GM23338 (cell line): ENCODE measurements at regions not wholly inside any gene's neighbourhood (a gene's known extent, or its start where the extent isn't known, plus 50 kb on each side); places are given as distances from the start of the nearest gene placed in this dataset.

Experiments used
- CREB1 ChIP-seq: fragments of 250-450 bp; sonication (Bioruptor Pico); IDR thresholded peaks from 2 replicates; pipeline ENCODE4 v1.5.0; 2020; ENCODE audit warnings: low read depth, mild to moderate bottlenecking, moderate library complexity
- EZH2 ChIP-seq: fragments of 200-600 bp; sonication (generic); IDR thresholded peaks from one replicate; pipeline ENCODE4 v1.8.0; 2017; ENCODE audit warnings: antibody characterized with exemption, mild to moderate bottlenecking, low read depth; ENCODE audit not compliant: unreplicated experiment
- EZH2phosphoT487 ChIP-seq: fragments of 200-600 bp; sonication (generic); IDR thresholded peaks from one replicate; pipeline ENCODE4 v1.8.1; 2018; ENCODE audit warnings: antibody characterized with exemption; ENCODE audit not compliant: unreplicated experiment
- JUNB ChIP-seq: IDR thresholded peaks from one replicate; pipeline ENCODE4 v1.6.1; 2016; ENCODE audit warnings: antibody characterized with exemption; ENCODE audit not compliant: unreplicated experiment
- NANOG ChIP-seq: IDR thresholded peaks from 2 replicates; pipeline ENCODE4 v1.6.1; 2016; ENCODE audit warnings: antibody characterized with exemption, borderline replicate concordance
- POLR2AphosphoS5 ChIP-seq: IDR thresholded peaks from 2 replicates; pipeline ENCODE4 v1.6.1; 2016; ENCODE audit warnings: antibody characterized with exemption, low read depth
- STAT1 ChIP-seq: IDR thresholded peaks from one replicate; pipeline ENCODE4 v1.6.1; 2016; ENCODE audit warnings: antibody characterized with exemption; ENCODE audit not compliant: unreplicated experiment
- ZNF114 ChIP-seq: fragments of 250-450 bp; sonication (Bioruptor Pico); IDR thresholded peaks from 2 replicates; pipeline ENCODE4 v1.5.0; 2020; ENCODE audit warnings: mild to moderate bottlenecking, moderate library complexity
- ZNF331 ChIP-seq: fragments of 250-450 bp; sonication (Bioruptor Pico); IDR thresholded peaks from 2 replicates; pipeline ENCODE4 v1.5.0; 2020; ENCODE audit warnings: low read depth, mild to moderate bottlenecking, moderate library complexity
- TF ChIP-seq, protein P1 (sequence below): IDR thresholded peaks from one replicate; pipeline ENCODE4 v1.6.1; 2018; ENCODE audit warnings: antibody characterized with exemption; ENCODE audit not compliant: unreplicated experiment
- TF ChIP-seq, protein P2 (sequence below), 2 experiments: fragments of 200-600 bp in 1 of 2; sonication (generic) in 1 of 2; conservative IDR thresholded peaks; 2 replicates each; pipeline versions ENCODE4 v1.5.1 to v1.6.1; 2016 to 2017; ENCODE audit warnings: antibody characterized with exemption in 2 of 2, low read depth in 2 of 2, mild to moderate bottlenecking in 2 of 2, moderate library complexity in 1 of 2

DNA sequence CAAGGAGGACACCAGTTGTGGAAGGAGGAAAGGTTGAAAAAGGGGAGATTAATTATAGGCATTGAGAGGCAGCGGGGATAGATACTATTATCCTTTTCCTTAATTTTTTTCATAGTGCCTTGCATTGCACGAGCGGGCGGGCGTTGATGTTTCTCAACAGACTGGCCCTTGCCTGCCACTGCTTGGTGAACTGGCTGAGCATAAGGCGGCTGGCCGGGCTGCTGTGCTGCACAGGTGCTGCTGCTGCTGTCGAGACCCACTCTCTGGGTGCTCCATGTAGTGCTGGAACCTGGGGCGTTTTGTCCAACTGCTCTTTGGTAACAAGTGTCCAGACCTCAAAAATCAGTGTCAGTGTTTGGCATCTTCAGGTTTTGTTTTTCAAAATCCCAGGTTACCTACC is 83.3 kb upstream of the PAQR3 start:
- TF ChIP-seq CREB1 (CRISPR knock-in tag) (no peak), STAT1 (no peak), EZH2 (no peak), POLR2AphosphoS5 (no peak), JUNB (no peak), EZH2phosphoT487 (no peak), NANOG (no peak), ZNF114 (CRISPR knock-in tag) (no peak), ZNF331 (no peak)
- TF ChIP-seq, protein P1, sequence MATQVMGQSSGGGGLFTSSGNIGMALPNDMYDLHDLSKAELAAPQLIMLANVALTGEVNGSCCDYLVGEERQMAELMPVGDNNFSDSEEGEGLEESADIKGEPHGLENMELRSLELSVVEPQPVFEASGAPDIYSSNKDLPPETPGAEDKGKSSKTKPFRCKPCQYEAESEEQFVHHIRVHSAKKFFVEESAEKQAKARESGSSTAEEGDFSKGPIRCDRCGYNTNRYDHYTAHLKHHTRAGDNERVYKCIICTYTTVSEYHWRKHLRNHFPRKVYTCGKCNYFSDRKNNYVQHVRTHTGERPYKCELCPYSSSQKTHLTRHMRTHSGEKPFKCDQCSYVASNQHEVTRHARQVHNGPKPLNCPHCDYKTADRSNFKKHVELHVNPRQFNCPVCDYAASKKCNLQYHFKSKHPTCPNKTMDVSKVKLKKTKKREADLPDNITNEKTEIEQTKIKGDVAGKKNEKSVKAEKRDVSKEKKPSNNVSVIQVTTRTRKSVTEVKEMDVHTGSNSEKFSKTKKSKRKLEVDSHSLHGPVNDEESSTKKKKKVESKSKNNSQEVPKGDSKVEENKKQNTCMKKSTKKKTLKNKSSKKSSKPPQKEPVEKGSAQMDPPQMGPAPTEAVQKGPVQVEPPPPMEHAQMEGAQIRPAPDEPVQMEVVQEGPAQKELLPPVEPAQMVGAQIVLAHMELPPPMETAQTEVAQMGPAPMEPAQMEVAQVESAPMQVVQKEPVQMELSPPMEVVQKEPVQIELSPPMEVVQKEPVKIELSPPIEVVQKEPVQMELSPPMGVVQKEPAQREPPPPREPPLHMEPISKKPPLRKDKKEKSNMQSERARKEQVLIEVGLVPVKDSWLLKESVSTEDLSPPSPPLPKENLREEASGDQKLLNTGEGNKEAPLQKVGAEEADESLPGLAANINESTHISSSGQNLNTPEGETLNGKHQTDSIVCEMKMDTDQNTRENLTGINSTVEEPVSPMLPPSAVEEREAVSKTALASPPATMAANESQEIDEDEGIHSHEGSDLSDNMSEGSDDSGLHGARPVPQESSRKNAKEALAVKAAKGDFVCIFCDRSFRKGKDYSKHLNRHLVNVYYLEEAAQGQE = no peak
- TF ChIP-seq, protein P2, sequence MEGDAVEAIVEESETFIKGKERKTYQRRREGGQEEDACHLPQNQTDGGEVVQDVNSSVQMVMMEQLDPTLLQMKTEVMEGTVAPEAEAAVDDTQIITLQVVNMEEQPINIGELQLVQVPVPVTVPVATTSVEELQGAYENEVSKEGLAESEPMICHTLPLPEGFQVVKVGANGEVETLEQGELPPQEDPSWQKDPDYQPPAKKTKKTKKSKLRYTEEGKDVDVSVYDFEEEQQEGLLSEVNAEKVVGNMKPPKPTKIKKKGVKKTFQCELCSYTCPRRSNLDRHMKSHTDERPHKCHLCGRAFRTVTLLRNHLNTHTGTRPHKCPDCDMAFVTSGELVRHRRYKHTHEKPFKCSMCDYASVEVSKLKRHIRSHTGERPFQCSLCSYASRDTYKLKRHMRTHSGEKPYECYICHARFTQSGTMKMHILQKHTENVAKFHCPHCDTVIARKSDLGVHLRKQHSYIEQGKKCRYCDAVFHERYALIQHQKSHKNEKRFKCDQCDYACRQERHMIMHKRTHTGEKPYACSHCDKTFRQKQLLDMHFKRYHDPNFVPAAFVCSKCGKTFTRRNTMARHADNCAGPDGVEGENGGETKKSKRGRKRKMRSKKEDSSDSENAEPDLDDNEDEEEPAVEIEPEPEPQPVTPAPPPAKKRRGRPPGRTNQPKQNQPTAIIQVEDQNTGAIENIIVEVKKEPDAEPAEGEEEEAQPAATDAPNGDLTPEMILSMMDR (conservative IDR thresholded peaks at IDR 0.05; ENCODE audit: low read depth in 2 of 2) = no peak
